OCI-LY1 (cell line): ENCODE measurements at regions not wholly inside any gene's neighbourhood (a gene's known extent, or its start where the extent isn't known, plus 50 kb on each side); places are given as distances from the start of the nearest gene placed in this dataset.

Experiments used
- H2AFZ ChIP-seq: fragments of 200-600 bp; sonication (generic), shearing (Covaris generic); 2 replicates; pipeline ENCODE4 v1.6.0; 2014; ENCODE audit warnings: antibody characterized with exemption, mild to moderate bottlenecking, low read length
- H3F3A ChIP-seq: fragments of 200-600 bp; sonication (generic), shearing (Covaris generic); 2 replicates; pipeline ENCODE4 v1.6.0; 2014; ENCODE audit warnings: mild to moderate bottlenecking, antibody characterized with exemption, low read length, moderate library complexity; ENCODE audit not compliant: insufficient read depth
- H3K27ac ChIP-seq: fragments of 200-600 bp; sonication (generic); 2 replicates; pipeline ENCODE4 v1.5.1; 2014; ENCODE audit warnings: low read length, mixed run types, mild to moderate bottlenecking, low read depth; ENCODE audit not compliant: poor library complexity, severe bottlenecking
- H3K27me3 ChIP-seq: fragments of 200-600 bp; sonication (generic); 2 replicates; pipeline ENCODE4 v1.6.0; 2014; ENCODE audit warnings: antibody characterized with exemption, mild to moderate bottlenecking, low read length, moderate library complexity; ENCODE audit not compliant: insufficient read depth
- H3K36me3 ChIP-seq: fragments of 200-600 bp; sonication (generic); 2 replicates; pipeline ENCODE4 v1.6.1; 2014; ENCODE audit warnings: mild to moderate bottlenecking, antibody characterized with exemption, low read length, moderate library complexity, mixed read lengths; ENCODE audit not compliant: insufficient read depth
- H3K4me1 ChIP-seq: fragments of 200-600 bp; sonication (generic); 2 replicates; pipeline ENCODE4 v1.5.1; 2014; ENCODE audit warnings: mild to moderate bottlenecking, low read length, moderate library complexity; ENCODE audit not compliant: insufficient read depth, severe bottlenecking
- H3K4me2 ChIP-seq: fragments of 200-600 bp; sonication (generic), shearing (Covaris generic); 2 replicates; pipeline ENCODE4 v1.6.1; 2014; ENCODE audit warnings: low read length
- H3K4me3 ChIP-seq: fragments of 200-600 bp; sonication (generic); 2 replicates; pipeline ENCODE4 v1.5.1; 2014; ENCODE audit warnings: low read length, low read depth, mild to moderate bottlenecking, mixed read lengths; ENCODE audit not compliant: poor library complexity, severe bottlenecking
- H3K79me2 ChIP-seq: fragments of 200-600 bp; shearing (Covaris generic); 2 replicates; pipeline ENCODE4 v1.6.1; 2016; ENCODE audit warnings: mixed run types, low read length, mixed read lengths; ENCODE audit not compliant: insufficient read depth
- H3K9ac ChIP-seq: fragments of 200-600 bp; sonication (generic), shearing (Covaris generic); 2 replicates; pipeline ENCODE4 v1.6.1; 2014; ENCODE audit warnings: mild to moderate bottlenecking, low read length, mixed read lengths
- H3K9me2 ChIP-seq: fragments of 200-600 bp; sonication (generic), shearing (Covaris generic); 2 replicates; pipeline ENCODE4 v1.6.1; 2014; ENCODE audit warnings: low read depth, mild to moderate bottlenecking, low read length, mixed read lengths
- H3K9me3 ChIP-seq: fragments of 200-600 bp; shearing (Covaris generic); 2 replicates; pipeline ENCODE4 v1.6.1; 2014; ENCODE audit warnings: low read length, mixed read lengths
- H4K20me1 ChIP-seq: fragments of 200-600 bp; sonication (generic), shearing (Covaris generic); 2 replicates; pipeline ENCODE4 v1.6.0; 2016; ENCODE audit warnings: mild to moderate bottlenecking, low read length; ENCODE audit not compliant: insufficient read depth
- EZH2 ChIP-seq: fragments of 200-600 bp; sonication (generic), shearing (Covaris generic); IDR thresholded peaks from 2 replicates; pipeline ENCODE4 v1.8.0; 2017; ENCODE audit warnings: borderline replicate concordance, mixed run types, mild to moderate bottlenecking, antibody characterized with exemption, low read length, moderate library complexity, mixed read lengths
- TF ChIP-seq, protein P1 (sequence below): fragments of 200-600 bp; sonication (generic), shearing (Covaris generic); IDR thresholded peaks from 2 replicates; pipeline ENCODE4 v1.5.1; 2017; ENCODE audit warnings: mild to moderate bottlenecking, antibody characterized with exemption, low read length, moderate library complexity, mixed read lengths

DNA sequence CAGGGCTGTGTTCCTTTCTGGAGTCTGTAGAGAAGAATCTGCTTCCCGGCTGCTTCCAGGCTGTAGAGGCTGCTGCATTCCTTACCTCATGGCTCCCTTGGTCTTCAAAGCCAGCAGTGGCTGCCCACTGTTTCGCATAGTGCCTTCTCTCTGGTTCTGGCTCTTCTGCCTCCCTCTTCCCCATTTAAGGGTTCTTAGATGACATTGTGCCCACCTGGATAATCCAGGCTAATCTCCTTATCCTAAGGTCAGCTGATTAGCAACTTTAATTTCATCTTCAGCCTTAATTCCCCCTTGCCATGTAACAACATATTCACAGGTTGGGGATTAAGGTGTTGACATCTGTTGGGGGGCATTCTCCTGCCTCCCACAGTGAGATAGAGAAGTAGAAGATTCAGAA is 208.6 kb upstream of the TMTC1 start:
- Histone ChIP-seq H3K9ac (no peak overlapping the region), H3K36me3 (no peaks in the 10 kb centered on the region), H3K4me2 (no peak overlapping the region), H3K9me2 (no peaks in the 10 kb centered on the region), H3K4me3 (no peak overlapping the region), H3K27ac (no peak overlapping the region), H3K27me3 (no peaks in the 10 kb centered on the region), H3F3A (no peaks in the 10 kb centered on the region), H2AFZ (no peak overlapping the region), H4K20me1 (no peaks in the 10 kb centered on the region), H3K9me3 (no peaks in the 10 kb centered on the region), H3K4me1 (no peaks in the 10 kb centered on the region), H3K79me2 (no peaks in the 10 kb centered on the region)
- TF ChIP-seq, protein P1, sequence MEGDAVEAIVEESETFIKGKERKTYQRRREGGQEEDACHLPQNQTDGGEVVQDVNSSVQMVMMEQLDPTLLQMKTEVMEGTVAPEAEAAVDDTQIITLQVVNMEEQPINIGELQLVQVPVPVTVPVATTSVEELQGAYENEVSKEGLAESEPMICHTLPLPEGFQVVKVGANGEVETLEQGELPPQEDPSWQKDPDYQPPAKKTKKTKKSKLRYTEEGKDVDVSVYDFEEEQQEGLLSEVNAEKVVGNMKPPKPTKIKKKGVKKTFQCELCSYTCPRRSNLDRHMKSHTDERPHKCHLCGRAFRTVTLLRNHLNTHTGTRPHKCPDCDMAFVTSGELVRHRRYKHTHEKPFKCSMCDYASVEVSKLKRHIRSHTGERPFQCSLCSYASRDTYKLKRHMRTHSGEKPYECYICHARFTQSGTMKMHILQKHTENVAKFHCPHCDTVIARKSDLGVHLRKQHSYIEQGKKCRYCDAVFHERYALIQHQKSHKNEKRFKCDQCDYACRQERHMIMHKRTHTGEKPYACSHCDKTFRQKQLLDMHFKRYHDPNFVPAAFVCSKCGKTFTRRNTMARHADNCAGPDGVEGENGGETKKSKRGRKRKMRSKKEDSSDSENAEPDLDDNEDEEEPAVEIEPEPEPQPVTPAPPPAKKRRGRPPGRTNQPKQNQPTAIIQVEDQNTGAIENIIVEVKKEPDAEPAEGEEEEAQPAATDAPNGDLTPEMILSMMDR: no peak
- TF ChIP-seq EZH2: no peak

DNA sequence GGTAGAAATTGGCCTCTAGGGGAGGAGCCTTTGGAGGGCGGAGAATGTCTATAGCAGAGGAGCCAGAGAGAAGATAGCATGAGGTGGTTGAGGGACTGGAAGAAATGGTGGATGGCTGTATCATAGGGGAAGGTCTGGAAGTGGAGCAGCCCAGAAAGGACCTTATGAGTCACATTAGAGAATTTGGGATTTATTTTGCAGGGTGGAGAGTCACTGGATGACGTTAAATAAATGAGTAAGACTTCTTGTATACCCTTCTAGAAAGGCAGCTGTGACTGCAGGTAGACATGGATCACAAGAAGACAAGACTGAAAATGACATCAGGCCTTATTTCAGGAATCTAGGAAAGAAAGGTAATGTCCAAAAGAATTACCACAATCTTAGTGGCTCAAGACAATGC is 208.2 kb upstream of the TMTC1 start:
- Histone ChIP-seq H4K20me1 (no peaks in the 10 kb centered on the region), H3K9me3 (no peaks in the 10 kb centered on the region), H3K27ac (no peak overlapping the region), H3K36me3 (no peaks in the 10 kb centered on the region), H3K9ac (no peak overlapping the region), H3K4me1 (no peaks in the 10 kb centered on the region), H3K4me2 (no peak overlapping the region), H3F3A (no peaks in the 10 kb centered on the region), H2AFZ (no peak overlapping the region), H3K27me3 (no peaks in the 10 kb centered on the region), H3K9me2 (no peaks in the 10 kb centered on the region), H3K79me2 (no peaks in the 10 kb centered on the region), H3K4me3 (no peak overlapping the region)
- TF ChIP-seq EZH2: no peak
- TF ChIP-seq, protein P1: no peak

DNA sequence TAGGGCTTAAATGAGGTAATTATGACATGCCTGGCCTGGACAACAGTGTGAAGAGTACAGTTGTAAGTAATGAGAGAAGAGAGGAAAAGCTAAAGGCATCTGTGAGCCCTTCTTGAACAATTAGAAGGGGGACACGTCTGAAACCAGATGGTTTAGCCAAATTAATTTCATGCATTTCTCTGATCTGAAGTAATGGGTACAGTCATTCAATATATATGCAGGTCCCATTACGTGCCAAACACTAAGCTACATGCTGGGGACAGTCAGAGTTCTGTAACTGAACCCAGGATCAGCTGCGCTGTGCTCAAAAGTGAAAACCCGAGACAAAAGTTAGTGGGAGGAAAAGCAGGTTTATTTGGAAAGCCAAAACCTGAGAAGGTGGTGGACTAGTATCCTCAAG is 207.2 kb upstream of the TMTC1 start:
- no peaks in the 10 kb centered on the region for H3K27me3 ChIP-seq
- H3K36me3 ChIP-seq: no peaks in the 10 kb centered on the region
- H3K4me3 ChIP-seq: no peak overlapping the region
- no peak overlapping the region for H3K9ac ChIP-seq
- H3K4me1 ChIP-seq: no peaks in the 10 kb centered on the region
- no peaks in the 10 kb centered on the region for H3K9me3 ChIP-seq
- H3F3A ChIP-seq: no peaks in the 10 kb centered on the region
- TF ChIP-seq EZH2: no peak
- TF ChIP-seq, protein P1: no peak
- no peaks in the 10 kb centered on the region for H3K79me2 ChIP-seq
- H3K9me2 ChIP-seq: no peaks in the 10 kb centered on the region
- H2AFZ ChIP-seq: no peak overlapping the region
- H3K4me2 ChIP-seq: no peak overlapping the region
- no peak overlapping the region for H3K27ac ChIP-seq
- no peaks in the 10 kb centered on the region for H4K20me1 ChIP-seq
